Posterior cingulate gyrus (tissue), 11 donors: ENCODE measurements at regions not wholly inside any gene's neighbourhood (a gene's known extent, or its start where the extent isn't known, plus 50 kb on each side); places are given as distances from the start of the nearest gene placed in this dataset.

Experiments used
- DNase-seq, 10 donors: peaks; one replicate each; pipeline versions ENCODE4 v3.0.0 to v3.0.0-alpha.2; 2020 to 2021; ENCODE audit warnings: mixed read lengths in 3 of 10
- intact Hi-C: fragments of 100-400 bp; cut with DNase I; formaldehyde crosslinking; loops from one replicate; pipeline ENCODE4 v1.15.1; 2023

DNA sequence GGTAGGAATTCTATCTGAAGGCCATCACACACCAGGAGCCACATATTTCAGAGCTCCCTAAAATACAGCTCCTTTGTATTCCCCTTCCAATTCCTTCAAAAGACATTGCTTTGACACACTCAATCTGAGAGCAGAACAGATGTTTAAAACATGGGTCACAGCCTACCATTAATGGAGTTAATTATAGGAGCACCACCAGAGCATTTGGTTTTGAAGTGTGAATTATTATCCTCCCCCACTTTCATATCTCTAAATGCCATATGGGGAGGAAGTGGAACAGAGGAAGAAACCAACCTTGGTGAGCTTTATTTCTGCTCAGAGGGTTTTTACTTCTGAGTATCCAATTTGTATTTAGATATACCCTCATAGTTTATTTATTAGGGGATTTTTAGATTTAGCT is 50.7 kb upstream of the TNFRSF21 start:
- no peak for DNase-seq
- intact Hi-C loops = no loop called here

DNA sequence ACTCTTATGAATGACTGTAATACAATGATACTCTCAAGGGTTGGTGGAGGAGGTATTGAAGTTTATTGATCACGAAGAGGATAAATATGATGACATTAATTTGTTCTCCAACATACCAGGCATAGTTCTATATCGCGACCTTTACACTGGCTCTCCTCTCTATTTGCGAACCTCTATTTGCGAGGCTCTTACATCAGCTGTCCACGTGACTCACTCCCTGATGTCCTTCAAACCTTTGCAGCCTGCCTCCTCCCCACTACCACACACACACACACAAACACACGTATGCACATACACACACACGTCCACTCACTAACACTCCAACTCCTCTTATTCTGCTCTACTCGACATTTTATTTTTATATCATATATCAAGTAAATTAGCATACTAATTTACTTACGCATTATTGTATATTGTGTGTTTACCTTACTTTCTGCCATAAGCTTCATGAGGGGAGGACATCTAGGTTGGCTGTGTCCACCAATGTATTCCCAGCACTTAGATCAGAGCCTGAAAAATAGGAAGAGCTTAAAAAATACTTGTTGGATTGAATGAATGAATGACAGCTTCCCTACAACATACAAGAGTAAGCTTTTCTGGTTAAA is 53.3 kb upstream of the TNFRSF21 start:
- intact Hi-C loops = no loop called here
- DNase-seq = no peak

DNA sequence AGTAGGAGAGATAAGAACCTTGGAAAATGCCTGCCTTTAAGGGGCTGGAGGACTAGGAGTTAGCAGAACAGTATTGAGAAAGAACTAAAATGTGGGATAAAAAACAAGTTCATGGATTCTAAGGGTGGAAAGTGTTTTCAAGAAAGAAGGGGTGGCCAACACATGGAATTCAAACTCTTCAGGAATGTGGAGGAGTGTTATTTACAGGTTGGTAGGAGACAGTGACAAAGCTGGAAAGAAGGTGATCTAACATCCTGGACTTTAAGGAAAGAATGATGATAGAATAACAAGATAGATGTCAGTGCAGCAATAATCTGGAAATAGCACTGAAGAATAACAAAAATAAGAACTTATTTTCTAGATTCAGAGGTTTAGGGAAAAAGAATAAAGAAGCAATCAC is 54.0 kb upstream of the TNFRSF21 start:
- DNase-seq = no peak

DNA sequence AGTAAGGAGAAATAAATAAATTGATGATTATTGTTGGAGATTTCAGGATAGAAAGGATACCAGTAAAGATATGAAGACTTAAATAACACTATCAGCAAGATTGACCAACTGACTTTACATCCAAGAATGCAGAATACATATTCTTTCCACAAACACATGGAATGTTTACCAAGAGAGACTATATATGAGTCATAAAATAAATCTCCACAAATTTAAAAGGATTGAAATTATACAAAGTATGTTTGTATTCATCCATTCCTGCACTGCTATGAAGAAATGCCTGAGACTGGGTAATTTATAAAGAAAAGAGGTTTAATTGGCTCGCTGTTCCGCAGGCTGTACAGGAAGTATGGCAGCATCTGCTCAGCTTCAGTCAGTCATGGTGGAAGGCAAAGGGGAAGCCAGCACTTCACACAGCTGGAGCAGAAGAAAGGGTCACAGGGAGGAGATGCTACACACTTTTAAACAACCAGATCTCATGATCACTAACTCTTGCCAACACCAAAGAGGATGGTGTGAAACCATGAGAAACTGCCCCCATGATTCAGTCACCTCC is 56.7 kb upstream of the TNFRSF21 start:
- no peak for DNase-seq
- intact Hi-C loops = no loop called here

More for the DNA sequence above, 54.0 kb upstream of the TNFRSF21 start:
- intact Hi-C loops = no loop called here

DNA sequence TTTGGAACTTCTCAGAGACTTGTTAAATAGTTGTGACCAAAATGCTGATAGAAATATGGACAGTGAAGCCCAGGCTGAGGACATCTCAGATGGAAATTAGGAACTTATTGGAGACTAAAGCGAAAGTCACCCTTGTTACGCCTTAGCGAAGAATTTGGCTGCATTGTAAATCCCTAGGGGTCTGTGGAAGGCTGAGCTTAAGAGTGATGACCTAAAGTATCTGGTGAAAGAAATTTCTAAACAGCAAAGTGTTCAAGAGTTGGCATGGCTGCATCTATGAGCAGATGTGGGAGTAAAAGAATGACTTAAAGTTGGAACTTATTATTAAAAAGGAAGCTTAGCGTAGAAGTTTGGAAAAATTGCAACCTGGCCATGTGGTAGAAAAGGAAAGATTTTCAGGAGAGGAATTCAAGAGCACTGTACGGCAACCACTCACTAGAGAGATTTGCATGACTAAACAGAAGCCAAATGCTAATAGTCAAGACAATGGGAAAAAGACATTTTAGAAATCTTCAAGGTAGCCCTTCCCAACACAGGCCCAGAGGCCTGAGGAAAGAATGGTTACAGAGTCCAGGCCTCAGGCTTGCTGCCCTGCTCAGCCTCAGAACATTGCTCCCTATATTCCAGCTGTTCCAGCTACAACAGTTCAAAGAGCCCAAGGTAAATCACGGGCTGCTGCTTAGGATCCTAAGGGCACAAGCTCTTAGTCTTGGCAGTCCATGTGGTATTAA is 61.6 kb upstream of the TNFRSF21 start:
- intact Hi-C loops = no loop called here
- DNase-seq = no peak

DNA sequence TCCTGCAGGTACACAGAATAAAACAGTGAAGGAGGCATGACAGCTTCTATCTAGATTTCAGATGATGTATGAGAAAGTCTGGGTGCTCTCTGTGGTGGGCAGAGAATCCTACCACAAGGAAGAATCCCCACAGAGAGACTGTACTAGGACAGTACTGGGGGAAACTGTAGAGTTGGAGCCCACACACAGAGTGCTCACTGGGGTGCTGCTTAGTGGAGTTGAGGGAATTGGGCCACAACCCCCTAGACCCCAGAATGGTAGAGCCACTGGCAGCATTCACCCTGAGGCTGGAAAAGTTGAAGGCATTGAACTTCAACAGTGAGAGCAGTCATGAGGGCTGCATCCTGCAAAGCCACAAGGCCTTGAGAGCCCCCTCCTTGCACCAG is 62.2 kb upstream of the TNFRSF21 start:
- DNase-seq = no peak
- intact Hi-C loops = no loop called here

DNA sequence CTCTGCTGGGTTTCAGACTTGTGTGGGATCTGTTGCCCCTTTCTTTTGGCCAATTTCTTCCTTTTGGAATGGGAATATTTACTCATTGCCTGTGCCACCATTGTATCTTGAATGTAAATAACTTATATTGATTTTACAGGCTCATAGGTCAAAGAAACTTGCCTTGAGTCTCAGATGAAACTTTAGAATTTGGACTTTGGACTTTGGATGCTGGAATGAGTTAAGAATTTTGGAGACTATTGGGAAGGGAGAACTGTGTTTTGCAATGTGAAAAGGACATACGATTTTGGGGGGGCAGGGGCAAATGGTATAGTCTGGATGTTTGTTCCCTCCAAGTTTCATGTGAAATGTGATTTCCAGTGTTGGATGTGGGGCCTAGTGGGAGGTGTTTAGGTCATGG is 62.6 kb upstream of the TNFRSF21 start:
- intact Hi-C loops = no loop called here
- DNase-seq = no peak

DNA sequence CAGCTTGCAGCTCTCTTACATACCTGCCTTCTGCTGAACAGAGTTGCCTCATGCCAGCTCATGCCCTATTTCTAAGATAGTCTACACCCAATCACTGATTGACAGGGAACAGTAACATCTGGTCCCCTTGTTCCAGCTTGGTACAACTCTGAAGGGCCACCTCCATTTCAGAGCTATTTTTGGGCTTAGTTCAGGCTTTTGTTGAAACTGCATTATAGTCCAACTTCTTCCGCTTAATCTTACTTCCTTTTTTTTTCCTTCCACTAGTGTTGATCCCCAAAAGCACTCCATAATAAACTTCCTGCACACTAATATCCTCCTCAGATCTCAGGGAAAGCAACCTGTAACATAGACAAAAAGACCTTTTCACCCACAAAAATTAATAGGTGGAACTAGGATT is 65.7 kb upstream of the TNFRSF21 start:
- intact Hi-C loops = no loop called here
- no peak for DNase-seq

DNA sequence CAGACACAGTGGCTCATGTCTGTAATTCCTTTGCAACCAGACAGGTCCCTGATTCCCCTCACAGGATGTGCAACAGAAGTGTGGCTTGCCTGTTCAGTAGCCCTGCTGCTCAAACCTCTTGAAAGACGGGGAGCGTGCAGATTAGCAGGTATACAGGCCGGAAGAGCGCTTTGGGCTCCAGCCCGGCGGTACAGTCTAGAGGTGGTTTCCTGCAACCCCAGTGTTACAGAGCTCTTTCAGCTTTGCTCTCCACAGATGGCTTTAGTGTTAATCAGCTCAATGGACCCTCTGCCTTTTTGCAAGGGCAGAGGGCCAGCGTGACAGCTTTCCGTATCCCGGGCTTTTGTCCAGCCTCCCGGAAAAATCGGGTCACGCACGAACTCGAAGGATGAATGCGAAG is 67.2 kb upstream of the TNFRSF21 start:
- intact Hi-C loops = no loop called here
- no peak for DNase-seq

DNA sequence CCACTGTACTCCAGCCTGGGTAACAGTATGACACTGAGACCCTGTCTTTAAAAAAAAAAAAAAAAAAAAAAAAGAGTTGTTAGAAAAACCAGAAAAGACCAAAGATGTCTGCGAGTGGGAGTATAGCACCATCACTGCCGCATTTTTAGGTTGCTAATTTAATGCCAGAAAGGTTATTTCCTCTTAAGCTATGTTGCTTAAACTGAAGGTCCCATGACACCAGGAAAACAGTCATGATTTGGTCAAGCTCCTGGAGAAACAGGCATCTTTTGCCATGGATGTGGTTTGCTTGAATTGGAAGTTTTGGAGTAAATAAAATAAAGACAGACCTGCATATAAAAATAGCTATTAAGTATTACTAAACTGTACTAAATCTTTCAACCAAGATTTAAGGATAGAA is 68.3 kb upstream of the TNFRSF21 start:
- intact Hi-C loops = no loop called here
- DNase-seq = no peak

DNA sequence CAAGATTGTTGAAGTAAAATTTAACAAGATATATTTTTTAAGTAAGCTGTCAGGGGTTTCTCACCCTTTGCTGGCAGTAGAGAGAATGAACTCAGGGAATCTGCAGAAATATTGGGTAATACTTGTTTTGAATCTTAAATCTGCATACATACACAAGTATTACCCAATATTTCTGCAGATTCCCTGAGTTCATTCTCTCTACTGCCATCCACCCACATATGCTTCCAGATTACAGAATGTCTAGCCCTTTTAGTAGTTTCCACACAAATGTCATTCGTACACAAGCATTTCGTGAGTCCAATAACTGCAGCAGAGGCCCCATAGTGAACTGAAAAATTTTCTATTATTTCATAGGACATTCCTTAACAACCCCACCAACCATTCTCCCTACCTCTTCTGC is 69.6 kb upstream of the TNFRSF21 start:
- intact Hi-C loops = no loop called here
- DNase-seq = no peak

DNA sequence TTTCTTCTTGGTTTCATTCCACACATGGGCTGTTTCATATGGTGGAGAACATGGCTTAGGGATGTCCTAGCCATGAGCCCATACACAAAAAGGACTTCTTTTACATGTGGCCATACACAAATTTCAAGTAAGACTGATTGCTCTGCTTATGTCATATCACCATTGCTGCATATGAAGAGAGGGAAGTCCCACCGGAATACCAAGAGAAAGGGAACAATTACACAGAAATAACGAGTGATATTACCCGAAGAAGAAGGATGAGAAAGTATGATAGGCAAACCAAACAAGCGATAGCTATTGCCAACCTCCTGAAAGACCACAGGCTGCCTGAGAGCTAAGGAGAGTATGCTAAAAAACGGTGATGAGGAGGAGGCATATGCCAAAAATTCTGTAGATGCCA is 70.5 kb upstream of the TNFRSF21 start:
- intact Hi-C loops = no loop called here
- no peak for DNase-seq

DNA sequence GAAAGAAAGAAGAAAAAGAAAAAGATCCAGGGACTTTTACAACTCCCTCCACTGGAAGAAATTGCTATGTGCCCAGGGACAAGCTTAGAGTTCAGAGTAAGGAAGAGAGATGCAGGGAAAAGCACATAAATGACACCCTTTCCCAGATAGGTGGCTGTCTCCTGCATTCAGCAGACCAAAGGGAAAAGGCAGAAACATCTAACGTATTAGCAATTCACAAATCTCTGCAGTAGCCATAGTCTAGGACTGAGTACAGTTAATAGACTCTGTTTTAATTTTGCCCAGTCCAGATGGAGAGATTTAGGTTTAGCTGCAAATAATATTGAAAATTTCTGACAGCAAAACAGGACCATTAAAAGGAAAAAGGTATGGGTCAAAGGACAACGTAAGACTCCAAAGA is 71.3 kb upstream of the TNFRSF21 start:
- intact Hi-C loops = no loop called here
- no peak for DNase-seq

DNA sequence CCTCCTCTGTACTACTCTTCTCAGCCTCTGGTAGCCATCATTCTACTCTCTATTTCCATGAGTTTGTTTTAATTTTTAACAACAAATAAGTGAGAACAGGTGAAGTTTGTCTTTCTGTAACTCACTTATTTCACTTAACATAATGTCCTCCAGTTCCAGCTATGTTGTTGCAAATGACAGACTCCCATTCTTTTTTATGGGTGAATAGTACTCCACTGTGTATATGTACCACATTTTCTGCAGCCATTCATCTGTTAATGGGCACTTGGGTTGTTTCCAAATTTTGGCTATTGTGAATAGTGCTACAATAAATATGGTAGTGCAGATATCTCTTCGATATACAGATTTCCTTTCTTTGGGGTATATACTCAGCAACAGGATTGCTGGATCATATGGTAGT is 73.7 kb upstream of the TNFRSF21 start:
- intact Hi-C loops = no loop called here
- no peak for DNase-seq

DNA sequence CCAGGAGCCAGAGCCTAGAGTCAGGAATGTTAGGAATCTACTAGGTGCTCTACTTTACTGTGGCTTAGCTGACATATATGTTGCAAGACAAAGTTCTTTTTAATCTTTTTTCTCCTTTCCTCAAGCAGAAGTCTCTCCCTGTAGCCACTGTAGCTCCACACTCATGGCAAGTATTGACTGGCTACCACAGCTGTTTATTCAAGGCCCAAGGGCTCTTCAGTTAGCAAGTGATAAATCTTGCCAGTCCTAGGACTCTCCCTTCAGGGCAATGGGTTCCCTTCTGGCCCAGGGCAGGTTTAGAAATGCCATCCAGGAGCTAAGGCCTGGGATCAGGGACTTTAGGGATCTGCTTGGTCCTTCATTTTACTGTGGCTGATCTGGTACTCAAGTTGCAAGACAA is 82.0 kb upstream of the TNFRSF21 start:
- intact Hi-C loops = no loop called here
- no peak for DNase-seq

DNA sequence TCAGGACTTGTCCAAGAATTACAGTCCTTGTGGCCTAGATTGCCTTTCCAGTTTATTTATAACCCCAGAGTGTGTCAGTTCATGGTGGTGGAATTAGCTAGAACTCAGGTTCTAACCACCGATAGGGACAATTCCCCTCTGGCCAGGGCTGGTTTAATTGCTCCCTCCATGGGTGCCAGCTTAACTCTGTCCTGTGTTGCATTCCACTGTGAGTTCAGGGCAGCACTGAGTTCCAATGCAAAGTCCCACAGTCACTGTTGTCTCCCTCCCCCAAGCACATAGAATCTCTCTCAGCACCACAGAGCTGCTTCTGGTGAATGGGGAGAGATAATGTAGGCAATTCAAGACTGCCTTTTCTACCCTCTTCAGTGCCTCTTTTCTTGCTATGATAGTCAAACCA is 82.5 kb upstream of the TNFRSF21 start:
- no peak for DNase-seq
- intact Hi-C loops = no loop called here

DNA sequence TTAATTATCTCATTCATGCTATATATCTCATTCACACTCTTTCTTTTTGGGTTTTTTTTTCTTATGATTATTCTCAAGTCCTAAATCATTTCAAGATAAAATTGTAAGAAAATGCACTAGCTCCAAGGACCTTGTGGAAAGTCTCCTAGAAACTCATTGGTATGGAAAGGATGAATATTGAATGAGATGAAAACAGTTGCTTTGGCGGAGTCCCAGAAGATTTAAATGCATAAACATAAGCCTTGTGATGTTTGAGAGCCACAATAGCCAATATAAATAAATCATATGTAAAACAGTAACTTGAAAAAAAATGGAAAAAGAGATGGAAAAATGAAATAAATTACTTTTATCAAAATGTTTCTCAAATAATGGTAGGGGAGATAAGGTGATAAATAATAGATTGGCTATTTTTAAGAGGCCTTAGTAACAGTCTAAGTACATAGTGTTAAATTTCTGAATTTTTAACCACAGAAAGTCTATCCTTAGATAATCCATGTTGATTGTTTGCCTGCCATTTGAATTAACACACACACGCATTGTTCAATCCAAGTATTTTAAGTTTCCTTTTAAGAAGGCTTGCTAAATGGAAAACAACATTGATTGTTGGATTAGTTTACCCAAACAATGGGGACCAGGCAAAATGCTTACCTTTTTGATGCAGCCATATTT is 81.1 kb upstream of the CD2AP start:
- DNase-seq = no peak
- intact Hi-C loops = no loop called here

DNA sequence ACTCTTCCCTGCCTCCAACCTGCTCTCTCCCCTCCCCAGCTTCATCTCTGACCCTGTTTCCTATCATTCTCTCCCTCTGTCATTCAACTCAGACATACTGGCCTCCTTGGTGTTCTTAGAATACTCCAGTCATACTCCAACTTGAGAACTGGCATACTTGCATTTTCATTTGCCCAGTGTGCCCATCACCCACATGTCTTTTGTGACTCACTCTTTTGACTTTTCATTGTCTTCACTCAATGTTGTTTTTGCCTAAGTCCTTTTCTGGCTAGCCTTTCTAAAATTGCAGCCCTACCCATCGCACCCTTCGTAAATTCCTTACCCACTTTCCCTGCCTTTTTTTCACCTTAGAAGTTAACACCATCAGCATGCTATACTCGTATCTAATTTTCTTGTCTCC is 77.0 kb upstream of the CD2AP start:
- intact Hi-C loops = no loop called here
- no peak for DNase-seq

DNA sequence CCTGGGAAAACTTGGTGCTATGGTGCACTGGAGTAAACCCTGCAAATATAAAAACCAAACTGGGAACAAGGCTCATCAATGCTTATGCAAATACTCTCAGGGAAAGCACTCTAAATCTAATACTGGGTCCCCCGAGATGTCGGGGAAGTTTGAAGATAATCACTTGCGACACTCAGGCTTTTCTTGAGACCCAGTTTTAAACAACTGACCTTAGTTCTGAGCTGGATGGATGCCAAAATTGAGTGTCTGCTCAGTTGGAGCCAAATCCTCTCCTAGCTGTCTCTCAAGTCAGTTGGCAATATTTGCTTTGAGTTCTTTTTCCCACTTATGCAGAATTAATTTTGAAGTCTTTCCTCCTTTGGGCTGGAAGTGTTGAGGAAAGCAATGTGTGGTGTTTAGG is 75.5 kb upstream of the CD2AP start:
- intact Hi-C loops = no loop called here
- no peak for DNase-seq

DNA sequence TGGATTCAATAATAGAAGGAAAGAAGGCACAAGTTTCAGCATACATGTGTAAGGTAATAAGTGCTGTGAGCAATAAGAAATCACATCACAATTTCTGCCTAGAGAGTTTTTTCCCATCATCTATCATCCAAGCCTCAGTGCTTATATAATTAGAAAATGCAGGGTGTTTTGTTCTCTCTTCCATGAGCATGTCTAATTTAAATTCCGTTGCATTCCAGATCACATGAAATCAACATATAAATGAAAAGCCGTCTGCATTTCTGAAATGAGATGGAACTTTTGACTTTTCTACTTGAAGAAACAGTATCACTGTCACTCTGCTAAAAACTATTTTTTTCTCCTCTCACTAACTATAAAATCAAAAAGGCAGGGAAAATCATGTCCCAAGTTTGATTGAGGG is 74.5 kb upstream of the CD2AP start:
- intact Hi-C loops = no loop called here

DNA sequence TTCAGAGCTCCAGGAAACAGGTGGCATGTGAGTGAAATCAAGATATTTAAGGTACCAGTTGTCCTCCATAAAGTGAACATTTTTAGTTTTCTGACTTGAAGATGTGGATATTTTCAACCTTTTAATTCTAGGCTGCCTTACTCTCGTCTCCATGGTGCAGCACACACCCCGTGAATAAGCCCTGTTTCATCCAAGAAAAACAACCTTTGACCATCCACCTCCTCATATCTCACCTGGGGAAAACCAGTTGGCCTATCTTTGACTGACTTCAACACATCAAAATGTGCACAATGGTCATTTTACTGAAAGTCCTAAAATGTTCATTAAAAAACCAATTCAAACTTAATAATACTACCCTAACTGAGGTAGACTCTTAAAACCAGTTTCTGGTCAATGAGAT is 73.8 kb upstream of the CD2AP start:
- no peak for DNase-seq
- intact Hi-C loops = no loop called here

More for the DNA sequence above, 74.5 kb upstream of the CD2AP start:
- no peak for DNase-seq

DNA sequence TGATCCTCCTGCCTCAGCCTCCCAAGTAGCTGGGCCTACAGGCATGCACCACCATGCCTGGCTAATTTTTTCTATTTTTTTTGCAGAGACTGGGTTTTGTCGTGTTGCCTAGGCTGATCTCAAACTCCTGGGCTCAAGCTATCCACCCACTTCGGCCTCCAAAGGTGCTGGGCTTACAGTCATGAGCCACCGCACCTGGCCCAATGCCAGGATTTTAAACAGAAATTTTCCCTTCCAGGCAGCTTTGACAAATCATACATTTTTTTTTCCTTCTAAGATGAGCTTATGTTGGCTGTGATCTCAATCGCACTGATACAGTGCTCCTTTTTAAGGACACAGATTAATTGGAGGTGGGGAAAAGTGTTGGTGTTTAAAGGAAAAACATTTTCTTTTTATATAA is 73.2 kb upstream of the CD2AP start:
- DNase-seq = no peak
- intact Hi-C loops = no loop called here
